HG02759 (cell line): ENCODE measurements at regions not wholly inside any gene's neighbourhood (a gene's known extent, or its start where the extent isn't known, plus 50 kb on each side); places are given as distances from the start of the nearest gene placed in this dataset.

Experiments used
- ATAC-seq: cut with Tn5 transposase; IDR thresholded peaks from one replicate; pipeline ENCODE4 v1.9.1; 2021; ENCODE audit warnings: mild to moderate bottlenecking, moderate library complexity; ENCODE audit not compliant: unreplicated experiment

GRCh38 chr3:194075802-194076460, 60.0 kb upstream of the HES1 start:
- no peak for ATAC-seq

GRCh38 chr3:194076475-194076874, 59.5 kb upstream of the HES1 start:
- no peak for ATAC-seq

GRCh38 chr3:194077602-194078001, 58.3 kb upstream of the HES1 start:
- no peak for ATAC-seq

GRCh38 chr3:194078045-194078821, 57.7 kb upstream of the HES1 start:
- no peak for ATAC-seq

GRCh38 chr3:194079702-194080172, 56.2 kb upstream of the HES1 start:
- no peak for ATAC-seq

GRCh38 chr3:194080436-194080835, 55.5 kb upstream of the HES1 start:
- ATAC-seq, result no peak

GRCh38 chr3:194080913-194081800, 54.8 kb upstream of the HES1 start:
- ATAC-seq, result no peak

- ATAC-seq, result no peak
Observed at GRCh38 chr3:194081826-194082225, 54.1 kb upstream of the HES1 start.

GRCh38 chr3:194082743-194083636, 53.0 kb upstream of the HES1 start:
- no peak for ATAC-seq

GRCh38 chr3:194083637-194084224, 52.2 kb upstream of the HES1 start:
- ATAC-seq, result peak; percentile 27

GRCh38 chr3:194084284-194084683, 51.7 kb upstream of the HES1 start:
- peak; percentile 96 for ATAC-seq
